ENCODE measurements at regions not wholly inside any gene's neighbourhood (a gene's known extent, or its start where the extent isn't known, plus 50 kb on each side); places are given as distances from the start of the nearest gene placed in this dataset.

DNA sequence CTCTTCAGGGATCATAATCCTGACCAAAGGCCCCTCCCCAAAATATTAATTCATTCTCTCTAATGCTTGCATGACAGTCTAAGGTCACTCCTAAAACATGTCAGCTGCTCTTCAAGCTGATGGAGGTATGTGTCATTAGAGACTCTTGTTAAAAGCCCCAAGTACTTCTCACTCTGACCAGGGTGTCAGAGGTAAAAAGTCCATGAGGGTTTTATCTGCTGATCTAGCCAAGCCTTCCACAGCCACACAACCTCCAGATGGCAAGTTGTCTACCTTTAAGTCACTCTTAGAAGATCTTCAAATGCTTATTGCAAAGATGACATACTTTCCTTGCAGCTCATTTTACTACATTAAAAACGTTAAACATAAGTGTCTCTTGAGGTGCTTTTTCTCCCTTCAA lies 83.6 kb upstream of the ETAA1 start:
- Histone ChIP-seq H3F3A (ENCODE audit: insufficient read depth, low read length) (no peaks in the 10 kb centered on the region), H2AFZ (ENCODE audit: low read length) (no peak overlapping the region), H3K4me2 (ENCODE audit: low read depth, low read length) (no peak overlapping the region), H3K9me3 (replicated peaks; ENCODE audit: insufficient read depth, low read length) (no peaks in the 10 kb centered on the region), H3K27ac (ENCODE audit: low read length) (no peak overlapping the region), H4K20me1 (ENCODE audit: insufficient read depth, low read length) (no peaks in the 10 kb centered on the region), H3K4me1 (ENCODE audit: low read length) (no peaks in the 10 kb centered on the region), H3K9ac (ENCODE audit: low read length) (no peak overlapping the region), H3K27me3 (replicated peaks; ENCODE audit: insufficient read depth, low read length) (no peaks in the 10 kb centered on the region), H3K9me2 (replicated peaks; ENCODE audit: insufficient read depth, low read length) (no peaks in the 10 kb centered on the region), H3K36me3 (replicated peaks; ENCODE audit: insufficient read depth, low read length) (no peaks in the 10 kb centered on the region), H3K79me2 (ENCODE audit: low read length) (no peaks in the 10 kb centered on the region), H3K4me3 (ENCODE audit: low read length) (no peak overlapping the region)
- DNase-seq, result no peak
- no peak for TF ChIP-seq EZH2phosphoT487 (IDR thresholded peaks at IDR 0.05; ENCODE audit: low read length)

DNA sequence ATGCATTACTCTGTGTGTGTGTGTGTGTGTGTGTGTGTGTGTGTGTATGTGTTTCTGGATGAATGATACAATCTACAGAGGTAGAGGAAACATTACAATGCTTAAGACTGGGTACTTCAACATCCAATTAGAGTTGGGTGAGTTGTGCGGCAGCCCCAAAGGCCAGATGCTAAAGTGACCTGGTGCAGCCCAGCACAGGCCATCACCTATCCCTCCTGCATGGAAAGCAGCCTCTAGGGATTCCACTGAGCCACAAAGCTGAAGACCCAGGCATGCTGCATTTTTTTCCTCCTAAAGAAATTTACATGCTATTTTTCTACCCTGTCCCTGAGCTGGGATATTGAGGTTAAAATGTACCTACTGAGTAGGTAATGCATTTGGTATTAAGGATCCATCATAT lies 79.1 kb upstream of the ETAA1 start:
- no peaks in the 10 kb centered on the region for H3K36me3 ChIP-seq (replicated peaks; ENCODE audit: insufficient read depth, low read length)
- no peaks in the 10 kb centered on the region for H3F3A ChIP-seq (ENCODE audit: insufficient read depth, low read length)
- DNase-seq, result no peak
- no peak overlapping the region for H2AFZ ChIP-seq (ENCODE audit: low read length)
- H3K79me2 ChIP-seq (ENCODE audit: low read length), result no peaks in the 10 kb centered on the region
- H3K4me2 ChIP-seq (ENCODE audit: low read depth, low read length), result no peak overlapping the region
- H3K4me3 ChIP-seq (ENCODE audit: low read length), result no peak overlapping the region
- no peaks in the 10 kb centered on the region for H4K20me1 ChIP-seq (ENCODE audit: insufficient read depth, low read length)
- TF ChIP-seq EZH2 (optimal IDR thresholded peaks at IDR 0.05; ENCODE audit: low read depth, low read length) (no peak), EZH2phosphoT487 (IDR thresholded peaks at IDR 0.05; ENCODE audit: low read length) (no peak)
- TF ChIP-seq, protein P1, sequence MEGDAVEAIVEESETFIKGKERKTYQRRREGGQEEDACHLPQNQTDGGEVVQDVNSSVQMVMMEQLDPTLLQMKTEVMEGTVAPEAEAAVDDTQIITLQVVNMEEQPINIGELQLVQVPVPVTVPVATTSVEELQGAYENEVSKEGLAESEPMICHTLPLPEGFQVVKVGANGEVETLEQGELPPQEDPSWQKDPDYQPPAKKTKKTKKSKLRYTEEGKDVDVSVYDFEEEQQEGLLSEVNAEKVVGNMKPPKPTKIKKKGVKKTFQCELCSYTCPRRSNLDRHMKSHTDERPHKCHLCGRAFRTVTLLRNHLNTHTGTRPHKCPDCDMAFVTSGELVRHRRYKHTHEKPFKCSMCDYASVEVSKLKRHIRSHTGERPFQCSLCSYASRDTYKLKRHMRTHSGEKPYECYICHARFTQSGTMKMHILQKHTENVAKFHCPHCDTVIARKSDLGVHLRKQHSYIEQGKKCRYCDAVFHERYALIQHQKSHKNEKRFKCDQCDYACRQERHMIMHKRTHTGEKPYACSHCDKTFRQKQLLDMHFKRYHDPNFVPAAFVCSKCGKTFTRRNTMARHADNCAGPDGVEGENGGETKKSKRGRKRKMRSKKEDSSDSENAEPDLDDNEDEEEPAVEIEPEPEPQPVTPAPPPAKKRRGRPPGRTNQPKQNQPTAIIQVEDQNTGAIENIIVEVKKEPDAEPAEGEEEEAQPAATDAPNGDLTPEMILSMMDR (IDR thresholded peaks at IDR 0.05; ENCODE audit: low read length), result no peak
- no peaks in the 10 kb centered on the region for H3K27me3 ChIP-seq (replicated peaks; ENCODE audit: insufficient read depth, low read length)
- H3K9me3 ChIP-seq (replicated peaks; ENCODE audit: insufficient read depth, low read length), result no peaks in the 10 kb centered on the region
- no peaks in the 10 kb centered on the region for H3K4me1 ChIP-seq (ENCODE audit: low read length)
- no peaks in the 10 kb centered on the region for H3K9me2 ChIP-seq (replicated peaks; ENCODE audit: insufficient read depth, low read length)
- no peak overlapping the region for H3K27ac ChIP-seq (ENCODE audit: low read length)
- no peak overlapping the region for H3K9ac ChIP-seq (ENCODE audit: low read length)

DNA sequence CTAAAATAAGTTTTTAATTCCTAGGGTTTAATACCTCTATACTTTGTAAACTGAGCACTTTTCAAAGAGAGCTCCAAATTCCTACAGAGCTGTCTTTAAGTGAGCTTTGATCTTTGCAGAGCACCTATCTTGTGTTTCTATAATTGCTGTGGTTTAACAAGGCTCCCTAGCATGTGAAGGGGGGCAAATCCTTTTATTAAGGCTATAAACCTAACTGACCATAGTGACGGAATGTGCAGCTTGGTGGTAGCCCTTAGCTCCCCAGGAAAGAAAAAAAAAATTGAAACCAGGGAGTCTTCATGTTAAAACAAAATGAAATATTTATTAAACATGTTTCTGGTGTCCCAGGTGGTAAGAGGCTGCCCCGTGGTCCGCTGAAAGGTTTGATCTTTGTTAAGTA lies 78.6 kb upstream of the ETAA1 start:
- Histone ChIP-seq H4K20me1 (ENCODE audit: insufficient read depth, low read length) (no peaks in the 10 kb centered on the region), H3K9ac (ENCODE audit: low read length) (no peak overlapping the region), H3K4me1 (ENCODE audit: low read length) (no peaks in the 10 kb centered on the region), H3K79me2 (ENCODE audit: low read length) (no peaks in the 10 kb centered on the region), H2AFZ (ENCODE audit: low read length) (no peak overlapping the region), H3K27ac (ENCODE audit: low read length) (no peak overlapping the region), H3K4me3 (ENCODE audit: low read length) (no peak overlapping the region), H3K27me3 (replicated peaks; ENCODE audit: insufficient read depth, low read length) (no peaks in the 10 kb centered on the region), H3K4me2 (ENCODE audit: low read depth, low read length) (no peak overlapping the region), H3F3A (ENCODE audit: insufficient read depth, low read length) (no peaks in the 10 kb centered on the region), H3K9me2 (replicated peaks; ENCODE audit: insufficient read depth, low read length) (no peaks in the 10 kb centered on the region), H3K9me3 (replicated peaks; ENCODE audit: insufficient read depth, low read length) (no peaks in the 10 kb centered on the region), H3K36me3 (replicated peaks; ENCODE audit: insufficient read depth, low read length) (no peaks in the 10 kb centered on the region)
- TF ChIP-seq EZH2 (optimal IDR thresholded peaks at IDR 0.05; ENCODE audit: low read depth, low read length), result no peak
- no peak for TF ChIP-seq EZH2phosphoT487 (IDR thresholded peaks at IDR 0.05; ENCODE audit: low read length)
- TF ChIP-seq, protein P1 (IDR thresholded peaks at IDR 0.05; ENCODE audit: low read length), result no peak
- DNase-seq, result no peak

DNA sequence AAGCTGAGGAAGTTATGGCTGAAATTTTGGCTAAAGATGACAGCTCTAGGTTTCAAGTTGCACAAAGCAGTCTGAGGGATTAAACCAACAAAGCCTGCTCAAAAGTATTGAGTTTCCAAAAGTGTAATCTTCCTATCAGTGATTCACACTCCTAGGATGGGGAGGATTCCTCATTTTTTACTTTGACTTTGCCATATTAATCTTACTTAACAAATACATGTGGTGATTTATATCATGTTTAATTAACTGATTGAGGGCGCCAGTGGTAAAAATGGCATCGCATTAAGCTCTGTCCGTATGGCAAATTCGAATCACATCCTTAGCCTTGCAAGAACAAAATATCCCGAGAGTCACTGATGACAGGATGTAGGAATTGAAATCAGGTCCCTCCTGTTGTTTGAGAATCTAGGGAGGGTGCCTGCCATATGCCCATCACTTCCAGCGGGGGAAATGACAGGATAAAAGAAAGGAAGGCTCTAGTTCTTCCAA lies 78.1 kb upstream of the ETAA1 start:
- no peak overlapping the region for H3K4me2 ChIP-seq (ENCODE audit: low read depth, low read length)
- H3K27me3 ChIP-seq (replicated peaks; ENCODE audit: insufficient read depth, low read length), result no peaks in the 10 kb centered on the region
- no peaks in the 10 kb centered on the region for H3K36me3 ChIP-seq (replicated peaks; ENCODE audit: insufficient read depth, low read length)
- H3K4me3 ChIP-seq (ENCODE audit: low read length), result no peak overlapping the region
- TF ChIP-seq, protein P1 (IDR thresholded peaks at IDR 0.05; ENCODE audit: low read length), result no peak
- no peak overlapping the region for H3K27ac ChIP-seq (ENCODE audit: low read length)
- H3K79me2 ChIP-seq (ENCODE audit: low read length), result no peaks in the 10 kb centered on the region
- H3K9me2 ChIP-seq (replicated peaks; ENCODE audit: insufficient read depth, low read length), result no peaks in the 10 kb centered on the region
- no peaks in the 10 kb centered on the region for H3K4me1 ChIP-seq (ENCODE audit: low read length)
- no peak overlapping the region for H3K9ac ChIP-seq (ENCODE audit: low read length)
- no peaks in the 10 kb centered on the region for H3F3A ChIP-seq (ENCODE audit: insufficient read depth, low read length)
- no peaks in the 10 kb centered on the region for H3K9me3 ChIP-seq (replicated peaks; ENCODE audit: insufficient read depth, low read length)
- no peak for DNase-seq
- H2AFZ ChIP-seq (ENCODE audit: low read length), result no peak overlapping the region
- H4K20me1 ChIP-seq (ENCODE audit: insufficient read depth, low read length), result no peaks in the 10 kb centered on the region

All from MM.1S (cell line).